Liver (tissue), 8 donors: ENCODE measurements at regions not wholly inside any gene's neighbourhood (a gene's known extent, or its start where the extent isn't known, plus 50 kb on each side); places are given as distances from the start of the nearest gene placed in this dataset.

ENCODE experiments used
- DNase-seq: peaks from one replicate; pipeline ENCODE4 v3.0.0-alpha.2; 2017; ENCODE audit warnings: low spot score
- H3K27ac ChIP-seq, 2 donors: one replicate each; pipeline ENCODE4 v1.7.0; 2013; ENCODE audit warnings: inconsistent platforms in 2 of 2, low read length in 2 of 2, control low read depth in 1 of 2, low read depth in 1 of 2, mild to moderate bottlenecking in 1 of 2
- H3K27me3 ChIP-seq, 4 donors: one replicate each; pipeline versions ENCODE4 v1.6.1 to v1.7.0; 2013; ENCODE audit warnings: low read length in 3 of 4, inconsistent platforms in 1 of 4, mild to moderate bottlenecking in 1 of 4, moderate library complexity in 1 of 4; ENCODE audit not compliant: control insufficient read depth in 4 of 4, insufficient read depth in 4 of 4
- H3K36me3 ChIP-seq, 4 donors: one replicate each; pipeline versions ENCODE4 v1.6.1 to v1.7.0; 2013; ENCODE audit warnings: low read length in 3 of 4, mild to moderate bottlenecking in 3 of 4, low read depth in 1 of 4, moderate library complexity in 1 of 4; ENCODE audit not compliant: control insufficient read depth in 4 of 4, insufficient read depth in 3 of 4
- H3K4me1 ChIP-seq, 4 donors: one replicate each; pipeline versions ENCODE4 v1.6.1 to v1.7.0; 2013; ENCODE audit warnings: low read length in 3 of 4, mild to moderate bottlenecking in 3 of 4, moderate library complexity in 1 of 4; ENCODE audit not compliant: control insufficient read depth in 4 of 4, insufficient read depth in 4 of 4
- H3K4me3 ChIP-seq, 3 donors: one replicate each; pipeline versions ENCODE4 v1.6.1 to v1.7.0; 2013; ENCODE audit warnings: low read length in 3 of 3, control low read depth in 1 of 3, low read depth in 1 of 3, mild to moderate bottlenecking in 1 of 3
- H3K9ac ChIP-seq, 2 donors: one replicate each; pipeline ENCODE4 v1.7.0; 2013; ENCODE audit warnings: low read length in 2 of 2, mild to moderate bottlenecking in 2 of 2, moderate library complexity in 2 of 2, control low read depth in 1 of 2, low read depth in 1 of 2
- H3K9me3 ChIP-seq, 4 donors: one replicate each; pipeline versions ENCODE4 v1.6.1 to v1.7.0; 2013; ENCODE audit warnings: low read length in 3 of 4; ENCODE audit not compliant: control insufficient read depth in 4 of 4
- CTCF ChIP-seq: fragments of 150-350 bp; IDR thresholded peaks from 2 replicates; pipeline ENCODE4 v1.5.1; 2017; ENCODE audit warnings: improper control_type of control experiment, low read depth, low read length; ENCODE audit not compliant: missing input control
- EGR1 ChIP-seq, 2 donors: IDR thresholded peaks; 2 replicates each; pipeline ENCODE4 v1.6.1; 2016 to 2018; ENCODE audit warnings: antibody characterized with exemption in 2 of 2, low read depth in 2 of 2
- GABPA ChIP-seq, 2 donors: IDR thresholded peaks in 1 of 2; conservative IDR thresholded peaks in 1 of 2; 2 replicates each; pipeline ENCODE4 v1.6.1; 2016; ENCODE audit warnings: antibody characterized with exemption in 2 of 2, mild to moderate bottlenecking in 1 of 2, moderate library complexity in 1 of 2
- HNF4G ChIP-seq: IDR thresholded peaks from 2 replicates; pipeline ENCODE4 v1.6.1; 2016; ENCODE audit warnings: antibody characterized with exemption
- JUND ChIP-seq, 2 donors: IDR thresholded peaks; 2 replicates each; pipeline ENCODE4 v1.6.1; 2016; ENCODE audit warnings: antibody characterized with exemption in 2 of 2
- RAD21 ChIP-seq, 2 donors: IDR thresholded peaks; 2 replicates each; pipeline ENCODE4 v1.6.1; 2016; ENCODE audit warnings: antibody characterized with exemption in 2 of 2, mild to moderate bottlenecking in 2 of 2
- REST ChIP-seq: IDR thresholded peaks from 2 replicates; pipeline ENCODE4 v1.6.1; 2016; ENCODE audit warnings: antibody characterized with exemption, mild to moderate bottlenecking
- SP1 ChIP-seq: IDR thresholded peaks from 2 replicates; pipeline ENCODE4 v1.6.1; 2018; ENCODE audit warnings: antibody characterized with exemption, mild to moderate bottlenecking
- TAF1 ChIP-seq: conservative IDR thresholded peaks from 2 replicates; pipeline ENCODE4 v1.6.1; 2016; ENCODE audit warnings: antibody characterized with exemption, mild to moderate bottlenecking
- YY1 ChIP-seq: IDR thresholded peaks from 2 replicates; pipeline ENCODE4 v1.6.1; 2016; ENCODE audit warnings: antibody characterized with exemption, mild to moderate bottlenecking
- ZBTB33 ChIP-seq: IDR thresholded peaks from 2 replicates; pipeline ENCODE4 v1.6.1; 2016; ENCODE audit warnings: antibody characterized with exemption
- WGBS: extraction: QIAGEN DNeasy Blood & Tissue Kit; methylation state at CpG from one replicate; pipeline ENCODE4 v1.1.7; 2013; 5-methylcytosine and 5-hydroxymethylcytosine counted together
- donor health status: healthy.
- donor health status: healthy.
- donor health status: healthy.
- donor health status: healthy.
- donor health status: healthy.

GRCh38 chr20:56974499-56975250, 291.8 kb downstream of the BMP7 start:
- H3K27me3 ChIP-seq: peaks cover 0 to 19% (median 3%) of the 10 kb centered on the region in 4 donors

GRCh38 chr20:56975838-56976237, 290.6 kb downstream of the BMP7 start:
- Histone ChIP-seq H3K27ac (no peak overlapping the region), H3K4me1 (no peaks in the 10 kb centered on the region), H3K36me3 (no peaks in the 10 kb centered on the region), H3K9ac (no peak overlapping the region), H3K27me3 (peaks cover 0 to 19% (median 3%) of the 10 kb centered on the region in 4 donors), H3K4me3 (no peak overlapping the region), H3K9me3 (no peaks in the 10 kb centered on the region)
- WGBS: 71% methylated on average over 2 of the region's 2 CpGs
- TF ChIP-seq TAF1 (no peak), EGR1 (IDR thresholded peaks at IDR 0.05; ENCODE audit: low read depth in 2 of 2) (no peak), ZBTB33 (no peak), REST (no peak), SP1 (no peak), CTCF (no peak), YY1 (no peak), JUND (IDR thresholded peaks at IDR 0.05) (no peak), HNF4G (no peak)
- DNase-seq: no peak

More at GRCh38 chr20:56974499-56975250, 291.8 kb downstream of the BMP7 start:
- Histone ChIP-seq H3K36me3 (no peaks in the 10 kb centered on the region), H3K4me3 (no peak overlapping the region), H3K9ac (no peak overlapping the region), H3K4me1 (no peaks in the 10 kb centered on the region), H3K9me3 (no peaks in the 10 kb centered on the region), H3K27ac (no peak overlapping the region)
- TF ChIP-seq RAD21 (IDR thresholded peaks at IDR 0.05): peak; percentile 81 to 88
- TF ChIP-seq CTCF: peak; percentile 63
- no peak for TF ChIP-seq GABPA (IDR thresholded peaks at IDR 0.05 in 1 of 2, conservative IDR thresholded peaks at IDR 0.05 in 1 of 2)
- 12% methylated on average over 21 of the region's 21 CpGs for whole genome bisulfite sequencing
- no peak for DNase-seq
